Activated naive CD4-positive, alpha-beta T cell treated with anti-CD3 and anti-CD28 coated beads for 36 hours (primary cell): ENCODE measurements at regions not wholly inside any gene's neighbourhood (a gene's known extent, or its start where the extent isn't known, plus 50 kb on each side); places are given as distances from the start of the nearest gene placed in this dataset.
"Not testable (repeated sequence)": the region's sequence is repeated elsewhere in the genome, so short reads cannot be mapped to it uniquely, and the experiment has no call there.

Source experiments
- CTCF ChIA-PET: fragments of 350-600 bp; sonication (Branson Sonifier 250); formaldehyde crosslinking; loops from one replicate; lab custom pipeline; 2021; ENCODE audit warnings: antibody characterized with exemption; lab: Charles Lee
- DNase-seq: peaks from one replicate; pipeline ENCODE4 v3.0.0-alpha.2; 2020
- H3K27ac Mint-ChIP-seq: one replicate; pipeline ENCODE4 v1.8.0; 2021; ENCODE audit warnings: mild to moderate bottlenecking, mixed read lengths
- H3K27me3 Mint-ChIP-seq: one replicate; pipeline ENCODE4 v1.8.0; 2021; ENCODE audit warnings: low read depth, mixed read lengths
- H3K36me3 Mint-ChIP-seq: one replicate; pipeline ENCODE4 v1.8.0; 2021; ENCODE audit warnings: low read depth, mixed read lengths
- H3K4me1 Mint-ChIP-seq: one replicate; pipeline ENCODE4 v1.8.0; 2021; ENCODE audit warnings: low read depth, mixed read lengths
- H3K4me3 Mint-ChIP-seq: one replicate; pipeline ENCODE4 v1.8.0; 2021; ENCODE audit warnings: mild to moderate bottlenecking, moderate library complexity, mixed read lengths
- H3K9me3 Mint-ChIP-seq: one replicate; pipeline ENCODE4 v1.8.0; 2021; ENCODE audit warnings: mixed read lengths
- intact Hi-C: fragments of 100-400 bp; cut with micrococcal nuclease; formaldehyde crosslinking; loops from one replicate; pipeline ENCODE4 v1.15.1; 2023

DNA sequence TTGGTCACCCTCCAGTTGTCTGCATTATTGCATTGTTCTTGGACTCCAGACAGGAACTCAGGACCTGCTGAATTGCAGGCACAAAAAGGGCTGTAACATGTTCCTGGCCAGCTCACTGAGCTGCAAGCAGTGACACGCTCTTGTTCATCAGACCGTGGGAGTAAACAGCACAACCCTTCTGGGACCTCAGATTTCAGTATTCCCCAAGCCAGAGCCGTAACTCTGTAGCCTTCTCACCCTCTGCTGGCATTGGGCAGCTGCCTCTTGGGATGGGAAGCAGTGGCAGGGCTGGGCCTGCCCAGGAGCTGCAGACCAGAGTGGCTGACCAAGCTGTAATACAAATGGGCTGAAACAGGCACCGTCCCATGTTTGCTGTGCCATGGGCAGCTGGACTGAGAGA lies 607.1 kb upstream of the BCHE start:
- H3K4me3 Mint-ChIP-seq = no peak overlapping the region
- H3K27me3 Mint-ChIP-seq = no peaks in the 10 kb centered on the region
- no peaks in the 10 kb centered on the region for H3K4me1 Mint-ChIP-seq
- DNase-seq = no peak
- no peak overlapping the region for H3K27ac Mint-ChIP-seq
- H3K36me3 Mint-ChIP-seq = no peaks in the 10 kb centered on the region
- CTCF ChIA-PET = no interaction called here
- peaks cover 8% of the 10 kb centered on the region for H3K9me3 Mint-ChIP-seq
- intact Hi-C loops = no loop called here

DNA sequence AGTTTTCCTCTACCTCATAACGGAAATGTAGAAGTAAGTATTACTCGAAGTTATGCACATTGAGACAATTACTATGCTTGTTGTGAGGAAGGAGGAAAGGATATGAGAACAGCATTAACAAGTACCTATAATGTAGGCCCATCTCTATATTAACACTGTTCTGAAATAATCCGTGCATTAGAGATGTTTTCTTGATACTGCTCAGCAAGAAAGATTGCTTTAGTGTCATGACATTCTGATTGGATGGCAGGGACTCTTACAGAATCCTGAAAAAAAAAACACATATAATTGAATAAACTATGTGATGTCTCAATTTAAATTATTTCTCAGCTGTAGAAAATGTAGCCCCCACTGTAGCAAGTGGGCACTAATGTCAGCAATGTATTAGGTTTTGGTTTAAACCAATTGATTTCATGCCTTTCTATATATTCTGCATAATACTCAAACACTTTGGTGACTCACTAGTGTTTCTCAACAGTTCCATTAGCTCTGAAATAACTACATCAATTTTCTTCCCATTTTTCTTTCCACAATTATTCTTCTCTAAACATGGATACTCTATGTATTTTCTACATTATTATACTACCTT lies 598.3 kb upstream of the BCHE start:
- CTCF ChIA-PET = no interaction called here
- no peaks in the 10 kb centered on the region for H3K36me3 Mint-ChIP-seq
- no peaks in the 10 kb centered on the region for H3K27me3 Mint-ChIP-seq
- H3K27ac Mint-ChIP-seq = no peak overlapping the region
- no peak overlapping the region for H3K4me3 Mint-ChIP-seq
- H3K4me1 Mint-ChIP-seq = no peaks in the 10 kb centered on the region
- DNase-seq = no peak
- intact Hi-C loops = no loop called here
- H3K9me3 Mint-ChIP-seq = peaks cover 2% of the 10 kb centered on the region

GRCh38 chr3:166433060-166433459 lies 595.8 kb upstream of the BCHE start:
- Mint-ChIP-seq H3K36me3 (no peaks in the 10 kb centered on the region), H3K27me3 (no peaks in the 10 kb centered on the region), H3K4me1 (no peaks in the 10 kb centered on the region), H3K27ac (no peak overlapping the region), H3K9me3 (peaks cover 3% of the 10 kb centered on the region), H3K4me3 (no peak overlapping the region)
- CTCF ChIA-PET = no interaction called here
- intact Hi-C loops = no loop called here
- DNase-seq = no peak

DNA sequence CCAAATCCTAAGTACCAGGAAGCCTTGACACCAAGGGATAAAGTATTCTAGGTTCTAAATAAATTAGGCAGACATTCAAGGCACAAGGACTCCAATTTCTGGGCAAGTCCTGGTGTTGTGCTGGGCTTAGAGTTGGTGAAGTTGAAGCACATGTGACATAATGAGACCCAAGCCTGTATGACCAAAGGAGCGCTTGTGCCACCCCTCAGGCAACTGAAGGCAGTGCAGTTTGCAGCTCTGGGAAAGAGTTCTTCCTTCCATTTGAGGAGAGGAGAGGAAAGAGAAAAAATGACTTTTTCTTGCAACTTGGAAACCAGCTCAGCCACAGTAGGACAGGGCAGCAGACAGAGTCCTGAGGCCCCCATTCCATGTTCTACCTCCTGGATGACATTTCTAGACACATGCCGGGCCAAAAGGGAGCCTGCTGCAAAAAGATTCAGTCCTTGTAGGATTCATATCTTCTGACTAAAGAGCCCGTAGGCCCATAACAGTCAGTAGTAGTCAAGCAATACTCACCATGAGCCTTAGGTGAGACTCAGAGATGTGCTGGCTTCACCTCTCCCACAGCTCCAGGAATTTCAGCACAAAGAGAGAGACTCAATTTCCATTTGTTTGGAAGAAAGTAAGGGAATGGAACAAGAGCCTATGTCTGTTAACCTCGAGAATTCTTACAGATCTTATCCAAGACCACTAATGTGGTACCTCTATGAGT lies 588.8 kb upstream of the BCHE start:
- no peak for DNase-seq
- CTCF ChIA-PET = no interaction called here
- Mint-ChIP-seq H3K36me3 (no peaks in the 10 kb centered on the region), H3K27ac (no peak overlapping the region), H3K4me1 (no peaks in the 10 kb centered on the region), H3K27me3 (no peaks in the 10 kb centered on the region), H3K9me3 (peaks cover 11% of the 10 kb centered on the region), H3K4me3 (no peak overlapping the region)
- intact Hi-C loops = no loop called here

GRCh38 chr3:166425021-166425420 lies 587.8 kb upstream of the BCHE start:
- CTCF ChIA-PET = no interaction called here
- Mint-ChIP-seq H3K4me3 (no peak overlapping the region), H3K27me3 (no peaks in the 10 kb centered on the region), H3K4me1 (no peaks in the 10 kb centered on the region), H3K36me3 (no peaks in the 10 kb centered on the region), H3K27ac (no peak overlapping the region), H3K9me3 (peaks cover 12% of the 10 kb centered on the region)
- intact Hi-C loops = no loop called here
- DNase-seq = no peak

DNA sequence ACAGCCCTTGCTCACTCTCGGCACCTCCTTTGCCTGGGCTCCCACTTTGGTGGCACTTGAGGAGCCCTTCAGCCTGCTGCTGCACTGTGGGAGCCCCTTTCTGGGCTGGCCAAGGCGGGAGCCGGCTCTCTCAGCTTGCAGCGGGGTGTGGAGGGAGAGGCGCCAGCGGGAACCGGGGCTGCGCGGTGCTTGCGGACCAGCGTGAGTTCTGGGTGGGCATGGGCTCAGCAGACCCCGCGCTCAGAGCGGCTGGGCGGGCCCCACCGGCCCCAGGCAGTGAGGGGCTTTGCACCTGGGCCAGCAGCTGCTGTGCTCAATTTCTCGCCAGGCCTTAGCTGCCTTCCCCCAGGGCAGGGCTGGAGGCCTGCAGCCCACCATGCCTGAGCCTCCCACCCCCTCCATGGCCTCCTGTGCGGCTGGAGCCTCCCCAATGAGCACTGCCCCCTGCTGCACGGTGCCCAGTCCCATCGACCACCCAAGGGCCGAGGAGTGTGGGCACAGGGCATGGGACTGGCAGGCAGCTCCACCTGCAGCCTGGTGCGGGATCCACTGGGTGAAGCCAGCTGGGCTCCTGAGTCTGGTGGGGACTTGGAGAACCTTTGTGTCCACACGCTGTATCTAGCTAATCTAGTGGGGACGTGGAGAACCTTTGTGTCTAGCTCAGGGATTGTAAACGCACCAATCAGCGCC lies 586.7 kb upstream of the BCHE start:
- H3K27ac Mint-ChIP-seq, H3K4me1 Mint-ChIP-seq, DNase-seq, CTCF ChIA-PET, H3K27me3 Mint-ChIP-seq, H3K4me3 Mint-ChIP-seq, intact Hi-C loops, H3K36me3 Mint-ChIP-seq: not testable (repeated sequence)
- H3K9me3 Mint-ChIP-seq = peaks cover 13% of the 10 kb centered on the region

- intact Hi-C loops = no loop called here
- no peak overlapping the region for H3K27ac Mint-ChIP-seq
- peaks cover 14% of the 10 kb centered on the region for H3K9me3 Mint-ChIP-seq
- DNase-seq = no peak
- CTCF ChIA-PET = no interaction called here
- H3K36me3 Mint-ChIP-seq = no peaks in the 10 kb centered on the region
- H3K4me3 Mint-ChIP-seq = no peak overlapping the region
- no peaks in the 10 kb centered on the region for H3K4me1 Mint-ChIP-seq
- H3K27me3 Mint-ChIP-seq = no peaks in the 10 kb centered on the region
Measured at GRCh38 chr3:166422556-166422955, 585.3 kb upstream of the BCHE start.

GRCh38 chr3:166420071-166420470 lies 582.8 kb upstream of the BCHE start:
- H3K27ac Mint-ChIP-seq = no peak overlapping the region
- peaks cover 13% of the 10 kb centered on the region for H3K9me3 Mint-ChIP-seq
- CTCF ChIA-PET = no interaction called here
- no peaks in the 10 kb centered on the region for H3K27me3 Mint-ChIP-seq
- no peak for DNase-seq
- intact Hi-C loops = no loop called here
- no peaks in the 10 kb centered on the region for H3K4me1 Mint-ChIP-seq
- H3K4me3 Mint-ChIP-seq = no peak overlapping the region
- no peaks in the 10 kb centered on the region for H3K36me3 Mint-ChIP-seq

- Mint-ChIP-seq H3K4me1 (no peaks in the 10 kb centered on the region), H3K27ac (no peak overlapping the region), H3K9me3 (peaks cover 1% of the 10 kb centered on the region), H3K27me3 (no peaks in the 10 kb centered on the region), H3K36me3 (no peaks in the 10 kb centered on the region), H3K4me3 (no peak overlapping the region)
- intact Hi-C loops = no loop called here
- CTCF ChIA-PET = interaction anchor here (0.6 kb wide), 1 partner anchor 124 kb away, joined by 4 read pairs; no protein-coding TSS in a partner anchor
- no peak for DNase-seq
Measured at GRCh38 chr3:166405896-166406295, 568.7 kb upstream of the BCHE start.

GRCh38 chr3:166405465-166405864 lies 568.2 kb upstream of the BCHE start:
- no peak overlapping the region for H3K27ac Mint-ChIP-seq
- H3K4me1 Mint-ChIP-seq = no peaks in the 10 kb centered on the region
- no peak overlapping the region for H3K4me3 Mint-ChIP-seq
- intact Hi-C loops = no loop called here
- no peaks in the 10 kb centered on the region for H3K36me3 Mint-ChIP-seq
- CTCF ChIA-PET = interaction anchor here (0.6 kb wide), 1 partner anchor 124 kb away, joined by 4 read pairs; no protein-coding TSS in a partner anchor
- no peak for DNase-seq
- no peaks in the 10 kb centered on the region for H3K27me3 Mint-ChIP-seq
- H3K9me3 Mint-ChIP-seq = peaks cover 1% of the 10 kb centered on the region

GRCh38 chr3:166390303-166390702 lies 553.1 kb upstream of the BCHE start:
- Mint-ChIP-seq H3K36me3 (no peaks in the 10 kb centered on the region), H3K4me3 (no peak overlapping the region), H3K9me3 (peaks cover 16% of the 10 kb centered on the region), H3K27me3 (no peaks in the 10 kb centered on the region), H3K27ac (no peak overlapping the region), H3K4me1 (no peaks in the 10 kb centered on the region)
- DNase-seq = no peak
- CTCF ChIA-PET = no interaction called here
- intact Hi-C loops = no loop called here

DNA sequence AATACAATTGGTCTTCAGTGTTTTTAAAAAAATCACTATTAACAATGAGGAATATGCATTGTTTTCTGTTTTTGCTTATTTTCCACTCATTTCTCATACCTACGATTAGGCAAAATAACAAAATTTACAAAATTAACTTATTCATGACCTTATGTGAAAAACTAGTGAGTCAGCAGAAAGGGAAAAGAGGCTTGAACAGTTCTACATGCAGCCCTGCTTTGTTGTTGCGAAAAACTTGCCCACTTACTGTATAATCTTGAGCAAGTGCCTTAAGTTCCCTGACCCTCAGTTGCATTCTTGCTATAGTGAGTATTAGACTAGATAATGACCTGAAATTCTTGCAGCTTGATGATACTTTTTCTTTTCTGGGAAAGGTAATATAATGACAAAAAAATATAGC lies 551.1 kb upstream of the BCHE start:
- no peaks in the 10 kb centered on the region for H3K4me1 Mint-ChIP-seq
- H3K27ac Mint-ChIP-seq = no peak overlapping the region
- no peaks in the 10 kb centered on the region for H3K36me3 Mint-ChIP-seq
- no peaks in the 10 kb centered on the region for H3K27me3 Mint-ChIP-seq
- CTCF ChIA-PET = no interaction called here
- no peak overlapping the region for H3K4me3 Mint-ChIP-seq
- intact Hi-C loops = no loop called here
- no peak for DNase-seq
- H3K9me3 Mint-ChIP-seq = peaks cover 13% of the 10 kb centered on the region
